DMS114 treated with DMSO at 0.1 percent for 48 hours (cell line): ENCODE measurements at regions not wholly inside any gene's neighbourhood (a gene's known extent, or its start where the extent isn't known, plus 50 kb on each side); places are given as distances from the start of the nearest gene placed in this dataset.
A peak's percentile ranks its signal among the peaks of the same experiment; 100 is the strongest.

Source experiments
- DNase-seq: peaks from one replicate; lab custom pipeline; 2025; ENCODE audit not compliant: unreplicated experiment; lab: John Stamatoyannopoulos, UW

- no peak for DNase-seq
Measured at GRCh38 chr18:27704736-27705361, 472.1 kb downstream of the CDH2 start.

- no peak for DNase-seq
Measured at GRCh38 chr18:27699137-27699536, 477.8 kb downstream of the CDH2 start.

- no peak for DNase-seq
Measured at GRCh38 chr18:27696148-27696547, 480.8 kb downstream of the CDH2 start.

GRCh38 chr18:27695503-27695902 lies 481.4 kb downstream of the CDH2 start:
- DNase-seq, result no peak

- DNase-seq, result no peak
Measured at GRCh38 chr18:27695052-27695451, 481.9 kb downstream of the CDH2 start.

GRCh38 chr18:27688581-27688980 lies 488.3 kb downstream of the CDH2 start:
- DNase-seq, result no peak

- DNase-seq, result no peak
Measured at GRCh38 chr18:27687351-27687979, 489.5 kb downstream of the CDH2 start.

GRCh38 chr18:27685807-27686412 lies 491.0 kb downstream of the CDH2 start:
- peak; percentile 2 for DNase-seq

- DNase-seq, result no peak
Measured at GRCh38 chr18:27685091-27685490, 491.8 kb downstream of the CDH2 start.

- DNase-seq, result no peak
Measured at GRCh38 chr18:27674411-27674810, 489.3 kb upstream of the CHST9 start.

- no peak for DNase-seq
Measured at GRCh38 chr18:27673861-27674260, 488.8 kb upstream of the CHST9 start.

GRCh38 chr18:27668158-27668557 lies 483.1 kb upstream of the CHST9 start:
- no peak for DNase-seq

- DNase-seq, result no peak
Measured at GRCh38 chr18:27667064-27667463, 482.0 kb upstream of the CHST9 start.

- no peak for DNase-seq
Measured at GRCh38 chr18:27666016-27666415, 480.9 kb upstream of the CHST9 start.

GRCh38 chr18:27665264-27665799 lies 480.2 kb upstream of the CHST9 start:
- DNase-seq, result no peak

GRCh38 chr18:27662949-27663348 lies 477.8 kb upstream of the CHST9 start:
- DNase-seq, result no peak

GRCh38 chr18:27662537-27662936 lies 477.4 kb upstream of the CHST9 start:
- no peak for DNase-seq

GRCh38 chr18:27661320-27662018 lies 476.4 kb upstream of the CHST9 start:
- DNase-seq, result no peak

- DNase-seq, result no peak
Measured at GRCh38 chr18:27656905-27657304, 471.8 kb upstream of the CHST9 start.

GRCh38 chr18:27656167-27656778 lies 471.2 kb upstream of the CHST9 start:
- DNase-seq, result no peak

GRCh38 chr18:27653247-27653646 lies 468.1 kb upstream of the CHST9 start:
- DNase-seq, result no peak
